Neural cell (in vitro differentiated cells): ENCODE measurements at regions not wholly inside any gene's neighbourhood (a gene's known extent, or its start where the extent isn't known, plus 50 kb on each side); places are given as distances from the start of the nearest gene placed in this dataset.

Experiments
- H2AFZ ChIP-seq: fragments of 200-600, 300-800 bp; sonication (generic), shearing (Covaris generic); 2 replicates; pipeline ENCODE4 v1.6.0; 2014; ENCODE audit warnings: low read depth, mild to moderate bottlenecking, antibody characterized with exemption, low read length, moderate library complexity
- H3F3A ChIP-seq: fragments of 200-600 bp; shearing (Covaris generic); 2 replicates; pipeline ENCODE4 v1.6.1; 2016; ENCODE audit warnings: mild to moderate bottlenecking, moderate library complexity, mixed read lengths, antibody characterized with exemption, low read length; ENCODE audit not compliant: insufficient read depth, poor library complexity, severe bottlenecking
- H3K27ac ChIP-seq: fragments of 200-600, 300-800 bp; sonication (generic), shearing (Covaris generic); 2 replicates; pipeline ENCODE4 v1.5.1; 2014; ENCODE audit warnings: mild to moderate bottlenecking, low read length, moderate library complexity
- H3K27me3 ChIP-seq: fragments of 300-800, 200-600 bp; sonication (generic), shearing (Covaris generic); 2 replicates; pipeline ENCODE4 v1.6.0; 2014; ENCODE audit warnings: mild to moderate bottlenecking, low read depth, low read length, moderate library complexity; ENCODE audit not compliant: insufficient read depth
- H3K36me3 ChIP-seq: fragments of 300-800, 200-600 bp; sonication (generic), shearing (Covaris generic); 2 replicates; pipeline ENCODE4 v1.5.1; 2014; ENCODE audit warnings: mild to moderate bottlenecking, antibody characterized with exemption, low read length, moderate library complexity; ENCODE audit not compliant: insufficient read depth
- H3K4me2 ChIP-seq: fragments of 300-800, 200-600 bp; sonication (generic), shearing (Covaris generic); 2 replicates; pipeline ENCODE4 v1.6.0; 2014; ENCODE audit warnings: mild to moderate bottlenecking, low read length
- H3K4me3 ChIP-seq: fragments of 300-800, 200-600 bp; sonication (generic), shearing (Covaris generic); 2 replicates; pipeline ENCODE4 v1.5.1; 2014; ENCODE audit warnings: mild to moderate bottlenecking, low read length, moderate library complexity
- H3K79me2 ChIP-seq: fragments of 200-600 bp; shearing (Covaris generic); replicated peaks from 2 replicates; pipeline ENCODE4 v1.6.0; 2014; ENCODE audit warnings: mild to moderate bottlenecking, low read length, moderate library complexity; ENCODE audit not compliant: insufficient read depth
- H3K9ac ChIP-seq: fragments of 300-800, 200-600 bp; sonication (generic), shearing (Covaris generic); 2 replicates; pipeline ENCODE4 v1.6.1; 2016; ENCODE audit warnings: mild to moderate bottlenecking, low read length, mixed read lengths
- H3K9me2 ChIP-seq: fragments of 200-600 bp; shearing (Covaris generic); 2 replicates; pipeline ENCODE4 v1.6.1; 2016; ENCODE audit warnings: mild to moderate bottlenecking, low read length, mixed read lengths; ENCODE audit not compliant: insufficient read depth
- H3K9me3 ChIP-seq: fragments of 200-600, 300-800 bp; sonication (generic), shearing (Covaris generic); 2 replicates; pipeline ENCODE4 v1.6.1; 2016; ENCODE audit warnings: mild to moderate bottlenecking, mixed run types, low read length, moderate library complexity, mixed read lengths
- H4K20me1 ChIP-seq: fragments of 200-600 bp; shearing (Covaris generic); 2 replicates; pipeline ENCODE4 v1.6.1; 2016; ENCODE audit warnings: mild to moderate bottlenecking, mixed run types; ENCODE audit not compliant: insufficient read depth
- CTCF ChIP-seq: fragments of 450-650 bp; IDR thresholded peaks from 2 replicates; pipeline ENCODE4 v1.5.1; 2014; ENCODE audit warnings: antibody characterized with exemption, mild to moderate bottlenecking, moderate library complexity; ENCODE audit not compliant: poor library complexity, severe bottlenecking
- EP300 ChIP-seq: fragments of 450-650 bp; conservative IDR thresholded peaks from 2 replicates; pipeline ENCODE4 v1.6.1; 2014; ENCODE audit warnings: antibody characterized with exemption, mild to moderate bottlenecking, moderate library complexity; ENCODE audit not compliant: poor library complexity, severe bottlenecking
- EZH2 ChIP-seq: fragments of 200-600, 300-800 bp; shearing (Covaris generic), sonication (generic); IDR thresholded peaks from 2 replicates; pipeline ENCODE4 v1.6.1; 2014; ENCODE audit warnings: antibody characterized with exemption, low read length, borderline replicate concordance, mild to moderate bottlenecking; ENCODE audit not compliant: insufficient read depth, poor library complexity, severe bottlenecking
- MXI1 ChIP-seq: fragments of 450-650 bp; conservative IDR thresholded peaks from 2 replicates; pipeline ENCODE4 v1.6.1; 2014; ENCODE audit warnings: antibody characterized with exemption, mild to moderate bottlenecking; ENCODE audit not compliant: poor library complexity, severe bottlenecking
- POLR2AphosphoS5 ChIP-seq: IDR thresholded peaks from 2 replicates; pipeline ENCODE4 v1.6.1; 2012
- RAD21 ChIP-seq: fragments of 450-650 bp; conservative IDR thresholded peaks from 2 replicates; pipeline ENCODE4 v1.6.1; 2014; ENCODE audit warnings: antibody characterized with exemption, mild to moderate bottlenecking, moderate library complexity
- REST ChIP-seq: IDR thresholded peaks from 2 replicates; pipeline ENCODE4 v1.6.1; 2012; ENCODE audit warnings: borderline replicate concordance
- SMC3 ChIP-seq: fragments of 450-650 bp; conservative IDR thresholded peaks from 2 replicates; pipeline ENCODE4 v1.6.1; 2014; ENCODE audit warnings: antibody characterized with exemption, mild to moderate bottlenecking, moderate library complexity; ENCODE audit not compliant: poor library complexity
- TAF1 ChIP-seq: IDR thresholded peaks from 2 replicates; pipeline ENCODE4 v1.6.1; 2012; ENCODE audit warnings: low read depth

- H2AFZ ChIP-seq: no peak overlapping the region
- TF ChIP-seq EP300: no peak
- TF ChIP-seq SMC3: no peak
- no peak for TF ChIP-seq REST
- TF ChIP-seq TAF1: no peak
- TF ChIP-seq MXI1: no peak
- TF ChIP-seq RAD21: no peak
- no peak for TF ChIP-seq POLR2AphosphoS5
- no peak for TF ChIP-seq EZH2
- no peak for TF ChIP-seq CTCF
- H3K4me3 ChIP-seq: no peak overlapping the region
- no peak overlapping the region for H3K4me2 ChIP-seq
- H3K9me2 ChIP-seq: no peaks in the 10 kb centered on the region
- no peaks in the 10 kb centered on the region for H3K27me3 ChIP-seq
- no peaks in the 10 kb centered on the region for H4K20me1 ChIP-seq
- H3F3A ChIP-seq: no peaks in the 10 kb centered on the region
- H3K9me3 ChIP-seq: no peaks in the 10 kb centered on the region
- no peaks in the 10 kb centered on the region for H3K36me3 ChIP-seq
- no peak overlapping the region for H3K9ac ChIP-seq
- no peaks in the 10 kb centered on the region for H3K79me2 ChIP-seq
- H3K27ac ChIP-seq: no peak overlapping the region
Observed at GRCh38 chr7:136618818-136619217, 249.6 kb upstream of the CHRM2 start.

- H3K27me3 ChIP-seq: no peaks in the 10 kb centered on the region
- no peaks in the 10 kb centered on the region for H3K9me3 ChIP-seq
- no peaks in the 10 kb centered on the region for H3K79me2 ChIP-seq
- no peak overlapping the region for H3K27ac ChIP-seq
- H3K4me2 ChIP-seq: no peak overlapping the region
- no peak overlapping the region for H2AFZ ChIP-seq
- H3K4me3 ChIP-seq: no peak overlapping the region
- no peaks in the 10 kb centered on the region for H3K9me2 ChIP-seq
- no peaks in the 10 kb centered on the region for H4K20me1 ChIP-seq
- no peak overlapping the region for H3K9ac ChIP-seq
- H3F3A ChIP-seq: no peaks in the 10 kb centered on the region
- no peaks in the 10 kb centered on the region for H3K36me3 ChIP-seq
- TF ChIP-seq CTCF (no peak), REST (no peak), EP300 (no peak), POLR2AphosphoS5 (no peak), RAD21 (no peak), EZH2 (no peak), TAF1 (no peak), SMC3 (no peak), MXI1 (no peak)
Observed at GRCh38 chr7:136617176-136617575, 251.3 kb upstream of the CHRM2 start.
